Hindlimb muscle (tissue), 1 donor: ENCODE measurements at regions not wholly inside any gene's neighbourhood (a gene's known extent, or its start where the extent isn't known, plus 50 kb on each side); places are given as distances from the start of the nearest gene placed in this dataset.
"Not testable (repeated sequence)": the region's sequence is repeated elsewhere in the genome, so short reads cannot be mapped to it uniquely, and the experiment has no call there.

Experiments
- DNase-seq: peaks from one replicate; pipeline ENCODE4 v3.0.0-alpha.2; 2013

DNA sequence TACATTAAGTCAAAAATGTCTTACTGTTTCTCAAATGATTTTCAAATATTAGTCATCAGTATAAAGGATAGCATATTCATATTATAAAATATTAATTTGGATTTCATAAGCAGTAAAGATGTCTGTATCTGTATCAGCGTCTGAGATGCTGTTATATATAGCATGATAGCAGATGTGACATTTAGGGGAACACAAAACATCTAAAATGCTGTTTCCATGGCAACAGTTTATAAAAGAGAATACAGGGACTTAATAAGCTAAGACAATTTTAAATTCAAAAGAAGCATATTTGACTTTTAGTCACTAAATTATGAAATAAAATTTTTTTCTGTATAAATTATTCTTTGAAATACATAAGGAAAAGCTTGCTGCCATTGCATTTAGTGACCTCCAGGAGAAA is 432.2 kb downstream of the PDGFC start:
- no peak for DNase-seq

GRCh38 chr4:156538651-156539257 is 432.8 kb downstream of the PDGFC start:
- no peak for DNase-seq

DNA sequence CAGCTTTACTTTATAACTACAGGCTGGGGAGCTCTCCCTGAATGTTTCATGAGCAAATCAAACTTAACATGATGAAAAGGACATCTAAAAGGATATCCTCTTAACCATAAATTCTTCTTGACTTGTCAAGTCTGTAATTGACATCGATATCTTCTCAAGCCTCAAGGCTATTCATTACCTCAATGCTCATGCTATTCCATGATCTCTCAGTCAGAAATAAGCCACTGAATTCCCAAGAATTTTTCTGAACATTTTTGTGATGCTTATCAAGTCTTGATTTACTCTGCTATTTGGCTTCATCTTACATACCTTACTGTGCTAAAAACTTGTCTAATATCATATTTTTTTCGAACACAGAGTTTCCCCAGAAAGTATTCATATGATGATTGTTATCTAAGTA is 433.4 kb downstream of the PDGFC start:
- no peak for DNase-seq

- no peak for DNase-seq
These were observed 434.3 kb downstream of the PDGFC start for GRCh38 chr4:156537286-156537685.

DNA sequence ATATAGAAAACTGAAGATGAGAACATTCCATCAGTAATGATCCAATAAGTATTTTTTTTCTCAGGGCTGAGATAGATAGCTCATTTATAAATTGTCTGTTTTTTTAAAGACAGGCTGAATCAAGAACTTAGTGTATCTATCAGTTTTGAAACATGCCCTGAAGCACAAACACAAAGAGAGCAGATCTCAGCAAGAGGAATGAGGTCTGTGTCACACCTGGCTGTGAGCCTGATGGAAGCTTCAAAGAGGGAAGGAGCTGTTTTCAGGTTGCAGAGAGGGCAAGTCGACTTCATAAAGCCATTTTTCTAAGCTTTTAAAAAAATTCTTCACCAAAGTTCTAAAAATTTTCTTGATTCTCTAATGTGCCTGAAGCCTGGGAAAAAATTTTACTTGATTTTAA is 434.9 kb downstream of the PDGFC start:
- no peak for DNase-seq

DNA sequence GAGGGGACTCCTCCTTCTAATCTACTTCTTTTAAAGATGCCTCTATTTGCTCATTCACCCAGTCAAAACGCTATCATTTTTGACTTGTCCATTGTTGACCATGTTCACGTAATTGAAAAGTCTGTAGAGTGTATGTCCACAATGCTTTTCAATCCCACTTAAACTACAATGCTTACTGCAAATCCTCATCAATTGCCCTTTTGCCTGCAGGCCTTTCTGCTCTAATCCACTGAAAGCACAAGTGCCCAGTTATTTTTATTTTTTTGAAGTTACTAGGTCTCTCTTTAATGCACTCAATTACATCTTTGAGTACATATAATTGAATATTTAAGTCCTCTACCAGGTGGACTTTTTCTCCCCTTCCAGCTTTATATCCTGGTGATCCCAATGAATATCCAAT is 437.4 kb downstream of the PDGFC start:
- no peak for DNase-seq

- DNase-seq, result no peak
These were observed 443.4 kb downstream of the PDGFC start for GRCh38 chr4:156528216-156528615.

- no peak for DNase-seq
These were observed 444.2 kb downstream of the PDGFC start for GRCh38 chr4:156527237-156527993.

DNA sequence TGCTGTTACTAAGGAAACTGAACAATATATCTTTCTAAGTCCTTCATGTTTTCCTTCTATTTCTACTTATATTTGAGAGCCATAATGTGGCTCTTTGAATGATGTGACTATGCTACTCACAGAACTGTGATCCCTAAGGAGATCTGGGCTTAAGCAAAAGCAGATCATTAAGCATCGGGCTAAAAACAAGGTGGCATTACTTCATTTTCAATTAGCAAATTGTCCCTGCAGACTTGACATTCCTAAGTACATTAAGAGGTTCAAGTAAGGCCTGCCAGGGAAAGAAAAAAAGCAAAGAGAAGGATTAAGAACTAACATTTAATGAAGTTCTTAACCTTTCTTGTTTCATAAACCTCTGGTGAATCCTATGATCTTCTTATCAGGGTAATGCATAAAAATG is 447.6 kb downstream of the PDGFC start:
- no peak for DNase-seq

DNA sequence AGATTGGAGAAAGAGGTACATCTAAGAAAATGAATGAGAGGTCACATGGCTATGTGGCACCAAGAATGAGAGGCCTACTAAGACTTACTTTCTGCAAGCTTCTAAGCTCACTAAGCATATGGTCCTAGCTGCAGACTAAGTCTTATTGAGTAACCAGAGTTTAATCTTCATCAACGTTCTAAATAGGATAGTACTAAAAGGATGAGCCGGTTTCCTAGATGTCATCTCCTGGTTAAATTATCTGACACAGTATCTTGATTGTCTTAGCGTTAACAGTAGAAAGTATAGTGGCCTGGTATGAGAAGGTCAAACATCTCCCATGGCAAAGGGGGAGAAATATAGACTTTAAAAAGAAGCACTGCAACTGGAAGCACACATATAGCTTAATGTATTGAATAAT is 448.1 kb downstream of the PDGFC start:
- no peak for DNase-seq

- no peak for DNase-seq
These were observed 450.0 kb downstream of the PDGFC start for GRCh38 chr4:156521631-156522030.

DNA sequence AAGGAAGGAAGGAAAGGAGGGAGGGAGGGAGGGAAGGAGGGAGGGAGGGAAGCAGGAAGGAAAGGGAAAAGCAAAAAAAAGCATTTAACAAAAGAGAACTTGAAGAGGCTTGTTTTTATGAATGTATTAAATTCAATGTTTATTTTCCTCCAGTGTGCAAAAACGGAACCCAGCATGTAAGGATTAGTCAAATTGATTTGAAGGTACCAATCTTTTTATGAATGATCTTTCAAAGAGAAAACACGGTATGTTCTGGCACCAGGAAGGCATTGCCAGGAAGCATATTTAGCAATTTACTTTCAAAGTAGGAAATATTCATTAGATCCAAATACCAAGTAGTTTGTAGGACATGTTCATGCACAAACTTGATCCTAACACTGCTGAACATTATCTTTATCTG is 453.6 kb downstream of the PDGFC start:
- no peak for DNase-seq

- DNase-seq, result no peak
These were observed 454.1 kb downstream of the PDGFC start for GRCh38 chr4:156517546-156517945.

DNA sequence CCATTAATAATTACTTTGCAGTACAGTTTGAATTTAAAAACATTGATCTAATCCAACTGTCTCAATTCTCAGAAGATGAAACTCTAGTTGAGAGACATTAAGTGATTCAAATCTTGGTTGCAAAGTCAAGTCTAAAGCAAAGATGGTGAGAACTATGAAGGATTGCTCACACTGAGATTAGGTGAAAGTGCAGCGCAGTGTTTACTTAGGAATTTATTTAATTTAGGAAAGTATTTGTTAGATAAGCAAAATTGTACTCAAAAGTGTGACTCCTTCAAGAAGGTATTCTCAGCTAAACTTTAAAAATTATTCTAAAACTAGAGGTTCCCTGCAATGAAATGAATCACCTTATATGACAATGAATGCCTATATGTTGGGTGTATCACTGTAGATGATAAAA is 454.9 kb downstream of the PDGFC start:
- no peak for DNase-seq

DNA sequence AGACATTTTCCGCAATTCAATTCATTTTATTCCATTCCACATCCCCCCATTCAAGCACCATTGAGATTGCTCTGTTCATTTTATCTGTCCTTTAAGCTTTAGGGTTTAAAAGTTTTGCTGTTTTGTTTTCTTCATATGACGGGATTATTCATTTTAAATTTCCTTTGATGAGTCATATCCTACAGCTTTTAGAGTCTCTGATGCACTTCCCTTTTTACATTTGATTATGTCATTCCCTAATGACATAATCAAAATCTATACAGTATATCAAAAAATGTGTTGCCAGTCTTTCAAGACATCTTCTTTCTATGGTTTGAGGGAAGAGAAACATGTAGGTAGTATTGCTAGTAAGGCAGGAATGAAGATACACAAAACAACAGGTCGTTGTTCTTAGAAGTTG is 456.3 kb downstream of the PDGFC start:
- DNase-seq, result no peak

GRCh38 chr4:156512622-156513021 is 459.0 kb downstream of the PDGFC start:
- peak; percentile 19 for DNase-seq

- not testable (repeated sequence) for DNase-seq
These were observed 461.7 kb downstream of the PDGFC start for GRCh38 chr4:156509921-156510320.

GRCh38 chr4:156505341-156505955 is 466.2 kb downstream of the PDGFC start:
- peak; percentile 3 for DNase-seq

DNA sequence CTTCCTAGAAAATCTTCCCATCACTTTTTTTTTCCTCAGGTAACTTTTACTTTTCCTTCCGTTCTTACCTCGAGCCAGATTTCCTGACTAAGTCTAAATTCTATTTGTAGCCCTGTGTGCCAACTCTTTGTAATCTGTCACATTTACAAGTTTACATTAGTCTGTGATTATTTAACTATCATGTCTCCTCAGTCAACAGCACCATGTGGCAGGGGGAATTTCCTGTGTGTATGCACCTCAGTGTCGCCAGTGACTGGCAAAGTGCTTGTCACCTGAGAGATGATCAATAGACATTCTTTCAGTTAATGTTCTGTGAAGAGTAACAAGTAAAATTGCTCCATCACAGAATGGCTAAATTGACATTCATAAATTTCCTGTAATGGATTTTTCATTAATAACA is 468.5 kb downstream of the PDGFC start:
- no peak for DNase-seq

GRCh38 chr4:156501962-156502361 is 469.6 kb downstream of the PDGFC start:
- no peak for DNase-seq

- no peak for DNase-seq
These were observed 471.9 kb downstream of the PDGFC start for GRCh38 chr4:156499684-156500083.

GRCh38 chr4:156497486-156497885 is 474.1 kb downstream of the PDGFC start:
- no peak for DNase-seq

DNA sequence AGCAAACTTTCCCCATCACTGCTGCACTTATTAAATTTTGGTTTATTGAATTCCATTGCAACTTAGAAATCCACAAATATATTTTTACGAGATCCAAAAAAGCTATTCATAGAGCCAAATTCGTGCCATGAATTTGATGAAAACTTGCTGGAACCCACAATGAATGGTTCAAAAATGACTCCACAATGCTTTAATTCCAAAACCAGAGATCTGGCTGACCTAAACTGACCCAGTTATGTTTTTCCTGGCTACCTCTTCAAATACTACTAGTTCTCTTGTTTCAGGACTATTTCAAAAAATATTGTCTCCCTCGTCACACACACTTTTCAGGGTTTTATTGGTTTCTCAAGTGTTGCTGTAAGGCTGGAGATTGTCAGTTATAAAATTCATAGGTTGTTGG is 474.8 kb downstream of the PDGFC start:
- DNase-seq, result no peak

GRCh38 chr4:156495836-156496235 is 475.8 kb downstream of the PDGFC start:
- no peak for DNase-seq
